ENCODE measurements at regions not wholly inside any gene's neighbourhood (a gene's known extent, or its start where the extent isn't known, plus 50 kb on each side); places are given as distances from the start of the nearest gene placed in this dataset.

GRCh38 chr7:156579566-156579965, 61.0 kb upstream of the RNF32 start:
- in situ Hi-C loops (cut with HindIII; ENCODE audit: low sequenced_read_pairs): no loop called here
- no peak overlapping the region for H3K4me3 ChIP-seq (ENCODE audit: low read depth, low read length)
- no peak for DNase-seq (ENCODE audit: low read depth, low spot score)
- TF ChIP-seq CTCF (IDR thresholded peaks at IDR 0.05; ENCODE audit: low read depth, low read length): no peak

GRCh38 chr7:156578978-156579430, 61.6 kb upstream of the RNF32 start:
- no peak for TF ChIP-seq CTCF (IDR thresholded peaks at IDR 0.05; ENCODE audit: low read depth, low read length)
- DNase-seq (ENCODE audit: low read depth, low spot score): no peak
- in situ Hi-C loops (cut with HindIII; ENCODE audit: low sequenced_read_pairs): no loop called here

GRCh38 chr7:156578578-156578940, 62.0 kb upstream of the RNF32 start:
- in situ Hi-C loops (cut with HindIII; ENCODE audit: low sequenced_read_pairs): no loop called here
- DNase-seq (ENCODE audit: low read depth, low spot score): no peak
- TF ChIP-seq CTCF (IDR thresholded peaks at IDR 0.05; ENCODE audit: low read depth, low read length): no peak
- no peak overlapping the region for H3K4me3 ChIP-seq (ENCODE audit: low read depth, low read length)

More at GRCh38 chr7:156578978-156579430, 61.6 kb upstream of the RNF32 start:
- H3K4me3 ChIP-seq (ENCODE audit: low read depth, low read length): no peak overlapping the region

GRCh38 chr7:156577645-156578577, 62.7 kb upstream of the RNF32 start:
- in situ Hi-C loops (cut with HindIII; ENCODE audit: low sequenced_read_pairs): no loop called here
- H3K4me3 ChIP-seq (ENCODE audit: low read depth, low read length): no peak overlapping the region
- TF ChIP-seq CTCF (IDR thresholded peaks at IDR 0.05; ENCODE audit: low read depth, low read length): no peak
- no peak for DNase-seq (ENCODE audit: low read depth, low spot score)

- no peak for DNase-seq (ENCODE audit: low read depth, low spot score)
- TF ChIP-seq CTCF (IDR thresholded peaks at IDR 0.05; ENCODE audit: low read depth, low read length): no peak
- in situ Hi-C loops (cut with HindIII; ENCODE audit: low sequenced_read_pairs): no loop called here
- H3K4me3 ChIP-seq (ENCODE audit: low read depth, low read length): no peak overlapping the region
Measured at GRCh38 chr7:156576216-156577058, 64.1 kb upstream of the RNF32 start.

GRCh38 chr7:156568258-156568657, 72.3 kb upstream of the RNF32 start:
- in situ Hi-C loops (cut with HindIII; ENCODE audit: low sequenced_read_pairs): no loop called here
- TF ChIP-seq CTCF (IDR thresholded peaks at IDR 0.05; ENCODE audit: low read depth, low read length): no peak
- no peak for DNase-seq (ENCODE audit: low read depth, low spot score)
- H3K4me3 ChIP-seq (ENCODE audit: low read depth, low read length): no peak overlapping the region
